OCI-LY1 (cell line): ENCODE measurements at regions not wholly inside any gene's neighbourhood (a gene's known extent, or its start where the extent isn't known, plus 50 kb on each side); places are given as distances from the start of the nearest gene placed in this dataset.

Source experiments
- H2AFZ ChIP-seq: fragments of 200-600 bp; sonication (generic), shearing (Covaris generic); 2 replicates; pipeline ENCODE4 v1.6.0; 2014; ENCODE audit warnings: antibody characterized with exemption, mild to moderate bottlenecking, low read length
- H3F3A ChIP-seq: fragments of 200-600 bp; sonication (generic), shearing (Covaris generic); 2 replicates; pipeline ENCODE4 v1.6.0; 2014; ENCODE audit warnings: mild to moderate bottlenecking, antibody characterized with exemption, low read length, moderate library complexity; ENCODE audit not compliant: insufficient read depth
- H3K27ac ChIP-seq: fragments of 200-600 bp; sonication (generic); 2 replicates; pipeline ENCODE4 v1.5.1; 2014; ENCODE audit warnings: low read length, mixed run types, mild to moderate bottlenecking, low read depth; ENCODE audit not compliant: poor library complexity, severe bottlenecking
- H3K27me3 ChIP-seq: fragments of 200-600 bp; sonication (generic); 2 replicates; pipeline ENCODE4 v1.6.0; 2014; ENCODE audit warnings: antibody characterized with exemption, mild to moderate bottlenecking, low read length, moderate library complexity; ENCODE audit not compliant: insufficient read depth
- H3K36me3 ChIP-seq: fragments of 200-600 bp; sonication (generic); 2 replicates; pipeline ENCODE4 v1.6.1; 2014; ENCODE audit warnings: mild to moderate bottlenecking, antibody characterized with exemption, low read length, moderate library complexity, mixed read lengths; ENCODE audit not compliant: insufficient read depth
- H3K4me1 ChIP-seq: fragments of 200-600 bp; sonication (generic); 2 replicates; pipeline ENCODE4 v1.5.1; 2014; ENCODE audit warnings: mild to moderate bottlenecking, low read length, moderate library complexity; ENCODE audit not compliant: insufficient read depth, severe bottlenecking
- H3K4me2 ChIP-seq: fragments of 200-600 bp; sonication (generic), shearing (Covaris generic); 2 replicates; pipeline ENCODE4 v1.6.1; 2014; ENCODE audit warnings: low read length
- H3K4me3 ChIP-seq: fragments of 200-600 bp; sonication (generic); 2 replicates; pipeline ENCODE4 v1.5.1; 2014; ENCODE audit warnings: low read length, low read depth, mild to moderate bottlenecking, mixed read lengths; ENCODE audit not compliant: poor library complexity, severe bottlenecking
- H3K79me2 ChIP-seq: fragments of 200-600 bp; shearing (Covaris generic); 2 replicates; pipeline ENCODE4 v1.6.1; 2016; ENCODE audit warnings: mixed run types, low read length, mixed read lengths; ENCODE audit not compliant: insufficient read depth
- H3K9ac ChIP-seq: fragments of 200-600 bp; sonication (generic), shearing (Covaris generic); 2 replicates; pipeline ENCODE4 v1.6.1; 2014; ENCODE audit warnings: mild to moderate bottlenecking, low read length, mixed read lengths
- H3K9me2 ChIP-seq: fragments of 200-600 bp; sonication (generic), shearing (Covaris generic); 2 replicates; pipeline ENCODE4 v1.6.1; 2014; ENCODE audit warnings: low read depth, mild to moderate bottlenecking, low read length, mixed read lengths
- H3K9me3 ChIP-seq: fragments of 200-600 bp; shearing (Covaris generic); 2 replicates; pipeline ENCODE4 v1.6.1; 2014; ENCODE audit warnings: low read length, mixed read lengths
- H4K20me1 ChIP-seq: fragments of 200-600 bp; sonication (generic), shearing (Covaris generic); 2 replicates; pipeline ENCODE4 v1.6.0; 2016; ENCODE audit warnings: mild to moderate bottlenecking, low read length; ENCODE audit not compliant: insufficient read depth
- CTCF ChIP-seq: fragments of 200-600 bp; sonication (generic), shearing (Covaris generic); IDR thresholded peaks from 2 replicates; pipeline ENCODE4 v1.5.1; 2017; ENCODE audit warnings: mild to moderate bottlenecking, antibody characterized with exemption, low read length, moderate library complexity, mixed read lengths
- EZH2 ChIP-seq: fragments of 200-600 bp; sonication (generic), shearing (Covaris generic); IDR thresholded peaks from 2 replicates; pipeline ENCODE4 v1.8.0; 2017; ENCODE audit warnings: borderline replicate concordance, mixed run types, mild to moderate bottlenecking, antibody characterized with exemption, low read length, moderate library complexity, mixed read lengths

- no peak for TF ChIP-seq CTCF
- no peak for TF ChIP-seq EZH2
- no peaks in the 10 kb centered on the region for H3K9me2 ChIP-seq
- no peak overlapping the region for H3K4me2 ChIP-seq
- H3K9me3 ChIP-seq = no peaks in the 10 kb centered on the region
- H3F3A ChIP-seq = no peaks in the 10 kb centered on the region
- H3K9ac ChIP-seq = no peak overlapping the region
- H3K27ac ChIP-seq = no peak overlapping the region
- H3K4me1 ChIP-seq = no peaks in the 10 kb centered on the region
- no peaks in the 10 kb centered on the region for H3K79me2 ChIP-seq
- no peaks in the 10 kb centered on the region for H3K36me3 ChIP-seq
- no peak overlapping the region for H3K4me3 ChIP-seq
- H4K20me1 ChIP-seq = no peaks in the 10 kb centered on the region
- H3K27me3 ChIP-seq = no peaks in the 10 kb centered on the region
- no peak overlapping the region for H2AFZ ChIP-seq
Measured at GRCh38 chr18:28723506-28723905, 546.6 kb upstream of the CDH2 start.

- Histone ChIP-seq H3K4me3 (no peak overlapping the region), H3K27me3 (no peaks in the 10 kb centered on the region), H4K20me1 (no peaks in the 10 kb centered on the region), H3F3A (no peaks in the 10 kb centered on the region), H3K4me2 (no peak overlapping the region), H3K9ac (no peak overlapping the region), H3K36me3 (no peaks in the 10 kb centered on the region), H3K9me2 (no peaks in the 10 kb centered on the region), H3K79me2 (no peaks in the 10 kb centered on the region), H3K27ac (no peak overlapping the region), H2AFZ (no peak overlapping the region), H3K9me3 (no peaks in the 10 kb centered on the region), H3K4me1 (no peaks in the 10 kb centered on the region)
- TF ChIP-seq CTCF (no peak), EZH2 (no peak)
Measured at GRCh38 chr18:28718696-28719095, 541.8 kb upstream of the CDH2 start.

GRCh38 chr18:28716338-28716737, 539.4 kb upstream of the CDH2 start:
- Histone ChIP-seq H3K9ac (no peak overlapping the region), H3K4me2 (no peak overlapping the region), H3K9me2 (no peaks in the 10 kb centered on the region), H2AFZ (no peak overlapping the region), H3K4me1 (no peaks in the 10 kb centered on the region), H3F3A (no peaks in the 10 kb centered on the region), H3K79me2 (no peaks in the 10 kb centered on the region), H4K20me1 (no peaks in the 10 kb centered on the region), H3K4me3 (no peak overlapping the region), H3K27ac (no peak overlapping the region), H3K36me3 (no peaks in the 10 kb centered on the region), H3K9me3 (no peaks in the 10 kb centered on the region), H3K27me3 (no peaks in the 10 kb centered on the region)
- TF ChIP-seq EZH2 (no peak), CTCF (no peak)
